ENCODE measurements at regions not wholly inside any gene's neighbourhood (a gene's known extent, or its start where the extent isn't known, plus 50 kb on each side); places are given as distances from the start of the nearest gene placed in this dataset.

- no peak for TF ChIP-seq POLR2A (IDR thresholded peaks at IDR 0.05)
- no peak for TF ChIP-seq CTCF (IDR thresholded peaks at IDR 0.05)
Measured at GRCh38 chr5:122721127-122721526, 53.8 kb upstream of the SNX2 start.
